ENCODE measurements at regions not wholly inside any gene's neighbourhood (a gene's known extent, or its start where the extent isn't known, plus 50 kb on each side); places are given as distances from the start of the nearest gene placed in this dataset.

- no peak for DNase-seq
- no peaks in the 10 kb centered on the region for H3K36me3 ChIP-seq (replicated peaks in 1 of 2)
- intact Hi-C loops (cut with DNase I): no loop called here
- no peak for TF ChIP-seq CTCF (IDR thresholded peaks at IDR 0.05)
- TF ChIP-seq POLR2A (IDR thresholded peaks at IDR 0.05): no peak
- H3K27me3 ChIP-seq: peaks cover 11% of the 10 kb centered on the region
- H3K4me3 ChIP-seq: no peak overlapping the region
- WGBS, 4 donors: 85 to 92% (median 88%) methylated on average over 7 of the region's 7 CpGs
- no peak overlapping the region for H3K27ac ChIP-seq
- H3K4me1 ChIP-seq (replicated peaks in 1 of 2): no peaks in the 10 kb centered on the region
- H3K9me3 ChIP-seq (replicated peaks in 1 of 3): no peaks in the 10 kb centered on the region
Measured at GRCh38 chr6:3619201-3619600, 132.3 kb downstream of the PXDC1 start.

GRCh38 chr6:3618642-3619041, 132.9 kb downstream of the PXDC1 start:
- intact Hi-C loops (cut with DNase I): no loop called here
- Histone ChIP-seq H3K9me3 (replicated peaks in 1 of 3) (no peaks in the 10 kb centered on the region), H3K27ac (no peak overlapping the region), H3K4me3 (no peak overlapping the region), H3K4me1 (replicated peaks in 1 of 2) (no peaks in the 10 kb centered on the region), H3K36me3 (replicated peaks in 1 of 2) (no peaks in the 10 kb centered on the region), H3K27me3 (peaks cover 6% of the 10 kb centered on the region)
- 86 to 96% (median 94%) methylated on average over 2 of the region's 2 CpGs for WGBS, 4 donors
- TF ChIP-seq CTCF (IDR thresholded peaks at IDR 0.05): no peak
- TF ChIP-seq POLR2A (IDR thresholded peaks at IDR 0.05): no peak
- DNase-seq: no peak

GRCh38 chr6:3617681-3618311, 133.7 kb downstream of the PXDC1 start:
- Histone ChIP-seq H3K4me1 (replicated peaks in 1 of 2) (no peaks in the 10 kb centered on the region), H3K9me3 (replicated peaks in 1 of 3) (no peaks in the 10 kb centered on the region), H3K27me3 (peaks cover 6% of the 10 kb centered on the region), H3K36me3 (replicated peaks in 1 of 2) (no peaks in the 10 kb centered on the region), H3K4me3 (no peak overlapping the region), H3K27ac (no peak overlapping the region)
- TF ChIP-seq CTCF (IDR thresholded peaks at IDR 0.05) (no peak), POLR2A (IDR thresholded peaks at IDR 0.05) (no peak)
- intact Hi-C loops (cut with DNase I): no loop called here
- peak in 1 of 7 donors; percentile 23 for DNase-seq
- 74 to 80% (median 77%) methylated on average over 14 to 29 of the region's 29 CpGs for WGBS, 4 donors

DNA sequence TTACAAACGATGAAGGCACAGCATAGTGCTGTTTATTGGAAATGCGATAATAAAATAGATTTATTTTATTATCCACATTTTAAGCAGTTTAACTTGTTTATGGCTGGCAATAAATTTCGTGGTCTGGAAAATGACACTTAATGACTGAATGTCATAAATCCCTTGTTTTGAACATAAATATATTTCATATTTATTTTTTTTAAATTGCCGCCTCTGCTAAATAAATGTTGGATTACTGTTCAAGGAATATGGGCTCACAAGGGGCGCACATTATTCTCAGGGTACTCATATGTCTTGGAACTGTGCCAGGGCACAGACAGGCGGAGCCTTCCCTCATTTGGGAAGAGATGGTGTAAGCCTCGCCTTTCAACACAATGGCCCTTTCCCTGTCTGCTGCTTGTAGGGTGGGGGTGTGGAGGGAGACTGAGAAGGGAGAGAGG, 134.3 kb downstream of the PXDC1 start:
- Histone ChIP-seq H3K27me3 (peaks cover 6% of the 10 kb centered on the region), H3K4me3 (no peak overlapping the region), H3K27ac (no peak overlapping the region), H3K4me1 (replicated peaks in 1 of 2) (no peaks in the 10 kb centered on the region), H3K36me3 (replicated peaks in 1 of 2) (no peaks in the 10 kb centered on the region), H3K9me3 (replicated peaks in 1 of 3) (no peaks in the 10 kb centered on the region)
- intact Hi-C loops (cut with DNase I): no loop called here
- WGBS, 4 donors: 71 to 79% (median 75%) methylated on average over 7 of the region's 7 CpGs
- no peak for DNase-seq
- TF ChIP-seq POLR2A (IDR thresholded peaks at IDR 0.05) (no peak), CTCF (IDR thresholded peaks at IDR 0.05) (no peak)
